ENCODE measurements at regions not wholly inside any gene's neighbourhood (a gene's known extent, or its start where the extent isn't known, plus 50 kb on each side); places are given as distances from the start of the nearest gene placed in this dataset.

DNA sequence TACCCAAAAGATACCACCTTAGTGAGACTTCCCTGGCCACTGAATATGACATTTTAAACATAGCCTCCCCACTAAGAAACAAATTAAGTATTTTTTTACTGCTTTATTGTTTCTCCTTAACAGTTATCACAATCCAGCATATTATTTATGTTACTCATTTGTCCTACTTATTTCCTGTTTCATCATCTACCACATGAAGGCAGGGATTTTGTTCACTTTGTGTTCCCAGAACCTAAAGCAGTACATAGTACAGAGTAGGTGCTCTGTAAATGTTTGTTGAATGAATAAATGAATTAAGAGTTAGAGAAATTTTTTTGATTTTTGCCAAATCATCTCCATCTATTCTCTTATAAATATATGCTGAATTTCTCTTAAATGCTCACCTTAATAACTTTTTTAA lies 318.4 kb upstream of the GIMD1 start:
- TF ChIP-seq, protein P1, sequence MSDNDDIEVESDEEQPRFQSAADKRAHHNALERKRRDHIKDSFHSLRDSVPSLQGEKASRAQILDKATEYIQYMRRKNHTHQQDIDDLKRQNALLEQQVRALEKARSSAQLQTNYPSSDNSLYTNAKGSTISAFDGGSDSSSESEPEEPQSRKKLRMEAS (IDR thresholded peaks at IDR 0.05; ENCODE audit: insufficient read depth, insufficient read length) = no peak
- no peak for TF ChIP-seq EZH2 (IDR thresholded peaks at IDR 0.05; ENCODE audit: borderline replicate concordance, low read depth, low read length, severe bottlenecking)
- TF ChIP-seq, protein P2, sequence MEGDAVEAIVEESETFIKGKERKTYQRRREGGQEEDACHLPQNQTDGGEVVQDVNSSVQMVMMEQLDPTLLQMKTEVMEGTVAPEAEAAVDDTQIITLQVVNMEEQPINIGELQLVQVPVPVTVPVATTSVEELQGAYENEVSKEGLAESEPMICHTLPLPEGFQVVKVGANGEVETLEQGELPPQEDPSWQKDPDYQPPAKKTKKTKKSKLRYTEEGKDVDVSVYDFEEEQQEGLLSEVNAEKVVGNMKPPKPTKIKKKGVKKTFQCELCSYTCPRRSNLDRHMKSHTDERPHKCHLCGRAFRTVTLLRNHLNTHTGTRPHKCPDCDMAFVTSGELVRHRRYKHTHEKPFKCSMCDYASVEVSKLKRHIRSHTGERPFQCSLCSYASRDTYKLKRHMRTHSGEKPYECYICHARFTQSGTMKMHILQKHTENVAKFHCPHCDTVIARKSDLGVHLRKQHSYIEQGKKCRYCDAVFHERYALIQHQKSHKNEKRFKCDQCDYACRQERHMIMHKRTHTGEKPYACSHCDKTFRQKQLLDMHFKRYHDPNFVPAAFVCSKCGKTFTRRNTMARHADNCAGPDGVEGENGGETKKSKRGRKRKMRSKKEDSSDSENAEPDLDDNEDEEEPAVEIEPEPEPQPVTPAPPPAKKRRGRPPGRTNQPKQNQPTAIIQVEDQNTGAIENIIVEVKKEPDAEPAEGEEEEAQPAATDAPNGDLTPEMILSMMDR (IDR thresholded peaks at IDR 0.05; ENCODE audit: extremely low read depth in 1 of 2, insufficient read depth in 1 of 2, low read depth in 1 of 2, low read length in 2 of 2) = no peak
- TF ChIP-seq POLR2A (IDR thresholded peaks at IDR 0.05; ENCODE audit: low read depth, low read length) = no peak

All from endothelial cell of umbilical vein (primary cell).